ENCODE measurements at regions not wholly inside any gene's neighbourhood (a gene's known extent, or its start where the extent isn't known, plus 50 kb on each side); places are given as distances from the start of the nearest gene placed in this dataset.

- no peak for DNase-seq (ENCODE audit: low read depth, low spot score)
These were observed 76.8 kb upstream of the GATA2 start for GRCh38 chr3:128569756-128570155.

GRCh38 chr3:128568602-128569490, 75.8 kb upstream of the GATA2 start:
- DNase-seq (ENCODE audit: low read depth, low spot score) = no peak

GRCh38 chr3:128567705-128568356, 74.8 kb upstream of the GATA2 start:
- no peak for DNase-seq (ENCODE audit: low read depth, low spot score)

GRCh38 chr3:128567141-128567540, 74.1 kb upstream of the GATA2 start:
- DNase-seq (ENCODE audit: low read depth, low spot score) = no peak

- no peak for DNase-seq (ENCODE audit: low read depth, low spot score)
These were observed 70.4 kb upstream of the GATA2 start for GRCh38 chr3:128563439-128563838.

- no peak for DNase-seq (ENCODE audit: low read depth, low spot score)
These were observed 68.5 kb upstream of the GATA2 start for GRCh38 chr3:128561504-128561903.

- no peak for DNase-seq (ENCODE audit: low read depth, low spot score)
These were observed 67.8 kb upstream of the GATA2 start for GRCh38 chr3:128560768-128561167.

- no peak for DNase-seq (ENCODE audit: low read depth, low spot score)
These were observed 66.7 kb upstream of the GATA2 start for GRCh38 chr3:128559486-128560225.

GRCh38 chr3:128557531-128558280, 64.7 kb upstream of the GATA2 start:
- no peak for DNase-seq (ENCODE audit: low read depth, low spot score)

GRCh38 chr3:128556907-128557306, 63.9 kb upstream of the GATA2 start:
- DNase-seq (ENCODE audit: low read depth, low spot score) = no peak

GRCh38 chr3:128556384-128556783, 63.4 kb upstream of the GATA2 start:
- no peak for DNase-seq (ENCODE audit: low read depth, low spot score)

GRCh38 chr3:128555841-128556240, 62.8 kb upstream of the GATA2 start:
- no peak for DNase-seq (ENCODE audit: low read depth, low spot score)

- peak; percentile 56 for DNase-seq (ENCODE audit: low read depth, low spot score)
These were observed 62.3 kb upstream of the GATA2 start for GRCh38 chr3:128555098-128555825.

- no peak for DNase-seq (ENCODE audit: low read depth, low spot score)
These were observed 61.6 kb upstream of the GATA2 start for GRCh38 chr3:128554465-128555097.

- DNase-seq (ENCODE audit: low read depth, low spot score) = peak; percentile 77
These were observed 61.1 kb upstream of the GATA2 start for GRCh38 chr3:128554100-128554464.

- DNase-seq (ENCODE audit: low read depth, low spot score) = no peak
These were observed 60.6 kb upstream of the GATA2 start for GRCh38 chr3:128553560-128553959.

GRCh38 chr3:128551867-128552266, 58.9 kb upstream of the GATA2 start:
- no peak for DNase-seq (ENCODE audit: low read depth, low spot score)

- DNase-seq (ENCODE audit: low read depth, low spot score) = no peak
These were observed 58.5 kb upstream of the GATA2 start for GRCh38 chr3:128551451-128551850.

- DNase-seq (ENCODE audit: low read depth, low spot score) = no peak
These were observed 57.6 kb upstream of the GATA2 start for GRCh38 chr3:128550471-128551126.

- no peak for DNase-seq (ENCODE audit: low read depth, low spot score)
These were observed 57.1 kb upstream of the GATA2 start for GRCh38 chr3:128550113-128550440.

Data from astrocyte of the hippocampus (primary cell).